GM12878 (cell line): ENCODE measurements at regions not wholly inside any gene's neighbourhood (a gene's known extent, or its start where the extent isn't known, plus 50 kb on each side); places are given as distances from the start of the nearest gene placed in this dataset.

Experiments
- ATAC-seq: fragments of 200-7000 bp; cut with Tn5 transposase; 3 replicates; pipeline ENCODE4 v1.9.1; 2020; ENCODE audit warnings: mild to moderate bottlenecking, moderate library complexity
- BruUV-seq: library from RNA; stranded (reverse); fragments of 400-500 nt; replicated peaks from 2 replicates; lab custom pipeline; 2021; lab: Mats Ljungman, UMichigan
- CTCF ChIA-PET: fragments of 300-600 bp; sonication (Branson Sonifier 250); formaldehyde crosslinking; extraction: SDS; loops from one replicate; lab custom pipeline; 2021; ENCODE audit warnings: inconsistent platforms; lab: Yijun Ruan, JAX
- POLR2A ChIA-PET: fragments of 350-600 bp; formaldehyde crosslinking; extraction: SDS; loops from one replicate; lab custom pipeline; 2021; ENCODE audit warnings: inconsistent platforms; lab: Charles Lee
- RAD21 ChIA-PET: fragments of 300-600 bp; sonication (Branson Sonifier 250); formaldehyde crosslinking; loops from one replicate; lab custom pipeline; 2023; ENCODE audit warnings: antibody characterized with exemption; ENCODE audit not compliant: unreplicated experiment; lab: Charles Lee
- SMC1A ChIA-PET: fragments of 300-600 bp; sonication (Branson Sonifier 250); formaldehyde crosslinking; loops from one replicate; lab custom pipeline; 2023; ENCODE audit not compliant: unreplicated experiment, uncharacterized antibody; lab: Charles Lee
- DNase-seq: peaks from one replicate; pipeline ENCODE4 v3.0.0-alpha.2; 2011; ENCODE audit warnings: low read depth, low spot score
- FAIRE-seq: peaks from 3 replicates; lab custom pipeline; 2011; peaks lifted over from hg19 to GRCh38; lab: Jason Lieb, UNC
- H2AFZ ChIP-seq: 2 replicates; pipeline ENCODE4 v1.6.0; 2011; ENCODE audit warnings: low read depth, low read length, control low read depth; ENCODE audit not compliant: control insufficient read depth
- H3K27ac ChIP-seq: 2 replicates; pipeline ENCODE4 v1.5.1; 2011; ENCODE audit warnings: control low read depth; ENCODE audit not compliant: control insufficient read depth, insufficient read depth
- H3K27me3 ChIP-seq, 2 experiments: replicated peaks in 1 of 2; 2 replicates each; pipeline versions ENCODE4 v1.6.0 to v1.6.1; 2011; ENCODE audit warnings: low read length in 1 of 2; ENCODE audit not compliant: control insufficient read depth in 2 of 2, insufficient read depth in 2 of 2
- H3K36me3 ChIP-seq, 2 experiments: 2 replicates each; pipeline ENCODE4 v1.5.1; 2011; ENCODE audit warnings: low read length in 1 of 2; ENCODE audit not compliant: control insufficient read depth in 2 of 2, insufficient read depth in 2 of 2
- H3K4me1 ChIP-seq: 2 replicates; pipeline ENCODE4 v1.6.1; 2011; ENCODE audit warnings: mild to moderate bottlenecking, low read length, moderate library complexity, mixed read lengths; ENCODE audit not compliant: control insufficient read depth, insufficient read depth
- H3K4me2 ChIP-seq: 2 replicates; pipeline ENCODE4 v1.6.0; 2011; ENCODE audit warnings: control low read depth; ENCODE audit not compliant: control insufficient read depth, insufficient read depth
- H3K4me3 ChIP-seq: fragments of 200-600 bp; sonication (generic); 2 replicates; pipeline ENCODE4 v1.5.1; 2016
- H3K79me2 ChIP-seq: 2 replicates; pipeline ENCODE4 v1.6.0; 2011; ENCODE audit warnings: low read length; ENCODE audit not compliant: control insufficient read depth, insufficient read depth
- H3K9ac ChIP-seq: 2 replicates; pipeline ENCODE4 v1.8.0; 2011; ENCODE audit warnings: low read length, control low read depth, mixed read lengths; ENCODE audit not compliant: control insufficient read depth, insufficient read depth
- H3K9me3 ChIP-seq: replicated peaks from 3 replicates; pipeline ENCODE4 v1.5.1; 2011; ENCODE audit warnings: mild to moderate bottlenecking, low read length; ENCODE audit not compliant: control insufficient read depth, insufficient read depth
- H4K20me1 ChIP-seq: 2 replicates; pipeline ENCODE4 v1.6.0; 2011; ENCODE audit not compliant: control insufficient read depth, insufficient read depth
- BHLHE40 ChIP-seq, 2 experiments: fragments of 450-650 bp in 1 of 2; IDR thresholded peaks; 2 replicates each; pipeline ENCODE4 v1.6.1; 2011 to 2017; ENCODE audit warnings: low read depth in 2 of 2, borderline replicate concordance in 1 of 2, improper control_type of control experiment in 1 of 2, low read length in 1 of 2, mild to moderate bottlenecking in 1 of 2
- CEBPB ChIP-seq, 2 experiments: fragments of 150-350 bp in 1 of 2; IDR thresholded peaks; 2 replicates each; pipeline ENCODE4 v1.6.1; 2012 to 2014; ENCODE audit warnings: low read depth in 2 of 2, low read length in 2 of 2, borderline replicate concordance in 1 of 2, inconsistent platforms in 1 of 2
- CHD1 ChIP-seq: IDR thresholded peaks from 2 replicates; pipeline ENCODE4 v1.6.1; 2012; ENCODE audit warnings: low read depth, low read length, improper control_type of control experiment
- KDM1A ChIP-seq: fragments of 200-600 bp; sonication (generic); IDR thresholded peaks from 2 replicates; pipeline ENCODE4 v1.6.1; 2016; ENCODE audit warnings: borderline replicate concordance
- POU2F2 ChIP-seq: IDR thresholded peaks from 3 replicates; pipeline ENCODE4 v1.6.1; 2011; ENCODE audit warnings: low read depth, mild to moderate bottlenecking, low read length, borderline replicate concordance
- RAD51 ChIP-seq: fragments of 450-650 bp; IDR thresholded peaks from 2 replicates; pipeline ENCODE4 v1.6.1; 2016; ENCODE audit warnings: moderate library complexity, mild to moderate bottlenecking, inconsistent platforms
- SREBF1 ChIP-seq: IDR thresholded peaks from 2 replicates; pipeline ENCODE4 v1.6.1; 2012; ENCODE audit warnings: mild to moderate bottlenecking, low read length
- STAT1 ChIP-seq: fragments of 450-650 bp; conservative IDR thresholded peaks from 2 replicates; pipeline ENCODE4 v1.6.1; 2014; ENCODE audit warnings: antibody characterized with exemption, mild to moderate bottlenecking
- WGBS: methylation state at CpG from one replicate; pipeline ENCODE4 v1.1.6; 2016; ENCODE audit warnings: low lambda C conversion rate; ENCODE audit not compliant: insufficient replicate concordance, insufficient coverage; ENCODE audit errors: missing lambda C conversion rate; 5-methylcytosine and 5-hydroxymethylcytosine counted together
- in situ Hi-C: fragments of 300-500 bp; cut with MboI; formaldehyde crosslinking; loops from 9 replicates; pipeline ENCODE4 v1.14.3; 2018; ENCODE audit warnings: mixed read lengths
- intact Hi-C: fragments of 100-400 bp; cut with micrococcal nuclease; formaldehyde crosslinking; loops from one replicate; pipeline ENCODE4 v1.14.2; 2022; ENCODE audit not compliant: unreplicated experiment
- TF ChIP-seq, protein P1 (sequence below): fragments of 450-650 bp; IDR thresholded peaks from 2 replicates; pipeline ENCODE4 v1.6.1; 2014; ENCODE audit warnings: mild to moderate bottlenecking
- TF ChIP-seq, protein P2 (sequence below), 3 experiments: IDR thresholded peaks in 2 of 3; conservative IDR thresholded peaks in 1 of 3; 2 replicates each; pipeline ENCODE4 v1.5.1; 2011; ENCODE audit warnings: low read depth in 3 of 3, low read length in 3 of 3, mild to moderate bottlenecking in 3 of 3, control low read depth in 2 of 3, moderate library complexity in 2 of 3, inconsistent platforms in 1 of 3, mixed read lengths in 1 of 3; ENCODE audit not compliant: control insufficient read depth in 2 of 3, insufficient read depth in 1 of 3; ENCODE audit errors: extremely low read depth in 1 of 3

DNA sequence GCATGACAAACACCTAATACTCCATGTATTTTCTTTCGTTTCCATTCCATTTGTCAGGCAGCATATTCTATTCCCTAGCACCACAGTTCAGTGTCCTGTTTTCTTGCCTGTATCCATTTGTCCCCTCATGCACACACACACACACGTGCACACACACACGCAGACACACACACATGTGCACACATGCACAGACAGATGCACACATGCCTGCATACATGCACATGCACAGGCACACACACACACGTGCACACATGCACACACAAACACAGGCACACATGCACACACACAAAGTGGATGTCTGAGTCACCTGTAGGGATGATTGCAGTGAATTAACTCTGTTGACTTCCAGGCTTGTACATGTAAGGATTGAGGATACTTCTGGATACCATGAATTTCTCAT is 226.7 kb upstream of the SYNDIG1 start (continued):
- TF ChIP-seq, protein P1, sequence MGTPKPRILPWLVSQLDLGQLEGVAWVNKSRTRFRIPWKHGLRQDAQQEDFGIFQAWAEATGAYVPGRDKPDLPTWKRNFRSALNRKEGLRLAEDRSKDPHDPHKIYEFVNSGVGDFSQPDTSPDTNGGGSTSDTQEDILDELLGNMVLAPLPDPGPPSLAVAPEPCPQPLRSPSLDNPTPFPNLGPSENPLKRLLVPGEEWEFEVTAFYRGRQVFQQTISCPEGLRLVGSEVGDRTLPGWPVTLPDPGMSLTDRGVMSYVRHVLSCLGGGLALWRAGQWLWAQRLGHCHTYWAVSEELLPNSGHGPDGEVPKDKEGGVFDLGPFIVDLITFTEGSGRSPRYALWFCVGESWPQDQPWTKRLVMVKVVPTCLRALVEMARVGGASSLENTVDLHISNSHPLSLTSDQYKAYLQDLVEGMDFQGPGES: no peak

DNA sequence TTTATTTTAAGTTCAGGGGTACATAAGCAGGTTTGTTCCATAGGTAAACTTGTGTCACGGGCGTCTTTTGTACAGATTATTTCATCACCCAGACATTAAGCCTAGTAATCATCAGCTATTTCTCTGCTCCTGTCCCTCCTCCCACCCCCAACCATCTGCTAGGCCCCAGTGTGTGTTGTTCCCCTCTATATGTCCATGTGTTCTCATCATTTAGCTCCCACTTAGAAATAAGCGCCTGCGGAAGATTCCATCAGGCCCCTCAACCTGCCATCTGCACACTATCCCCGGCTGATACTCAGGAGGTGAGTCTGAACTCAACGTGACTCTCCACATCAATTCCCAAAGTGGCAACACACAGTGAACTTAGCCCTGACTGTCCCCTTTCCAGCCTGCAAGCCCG is 228.0 kb upstream of the SYNDIG1 start:
- Histone ChIP-seq H3K4me2 (no peak overlapping the region), H3K79me2 (no peaks in the 10 kb centered on the region), H4K20me1 (no peaks in the 10 kb centered on the region), H3K4me1 (no peaks in the 10 kb centered on the region), H2AFZ (no peak overlapping the region), H3K27me3 (no peaks in the 10 kb centered on the region; a peak in 1 of 4 replicates), H3K36me3 (no peaks in the 10 kb centered on the region), H3K9ac (no peak overlapping the region), H3K27ac (no peak overlapping the region), H3K4me3 (no peak overlapping the region), H3K9me3 (no peaks in the 10 kb centered on the region)
- intact Hi-C loops (no loop called here), in situ Hi-C loops (no loop called here)
- DNase-seq: no peak
- CTCF ChIA-PET: no interaction called here
- SMC1A ChIA-PET: no interaction called here
- ATAC-seq: no peak
- no peak for FAIRE-seq
- no TSS peak for BruUV-seq
- 34% methylated on average over 7 of the region's 7 CpGs for WGBS
- POLR2A ChIA-PET: no interaction called here
- RAD21 ChIA-PET: no interaction called here
- TF ChIP-seq POU2F2 (no peak), SREBF1 (no peak), STAT1 (no peak), CEBPB (IDR thresholded peaks at IDR 0.05; ENCODE audit: borderline replicate concordance in 1 of 2, low read depth in 2 of 2, low read length in 2 of 2) (no peak), RAD51 (no peak), CHD1 (no peak), BHLHE40 (IDR thresholded peaks at IDR 0.05; ENCODE audit: borderline replicate concordance in 1 of 2, low read depth in 2 of 2, low read length in 1 of 2) (no peak), KDM1A (no peak)
- TF ChIP-seq, protein P2, sequence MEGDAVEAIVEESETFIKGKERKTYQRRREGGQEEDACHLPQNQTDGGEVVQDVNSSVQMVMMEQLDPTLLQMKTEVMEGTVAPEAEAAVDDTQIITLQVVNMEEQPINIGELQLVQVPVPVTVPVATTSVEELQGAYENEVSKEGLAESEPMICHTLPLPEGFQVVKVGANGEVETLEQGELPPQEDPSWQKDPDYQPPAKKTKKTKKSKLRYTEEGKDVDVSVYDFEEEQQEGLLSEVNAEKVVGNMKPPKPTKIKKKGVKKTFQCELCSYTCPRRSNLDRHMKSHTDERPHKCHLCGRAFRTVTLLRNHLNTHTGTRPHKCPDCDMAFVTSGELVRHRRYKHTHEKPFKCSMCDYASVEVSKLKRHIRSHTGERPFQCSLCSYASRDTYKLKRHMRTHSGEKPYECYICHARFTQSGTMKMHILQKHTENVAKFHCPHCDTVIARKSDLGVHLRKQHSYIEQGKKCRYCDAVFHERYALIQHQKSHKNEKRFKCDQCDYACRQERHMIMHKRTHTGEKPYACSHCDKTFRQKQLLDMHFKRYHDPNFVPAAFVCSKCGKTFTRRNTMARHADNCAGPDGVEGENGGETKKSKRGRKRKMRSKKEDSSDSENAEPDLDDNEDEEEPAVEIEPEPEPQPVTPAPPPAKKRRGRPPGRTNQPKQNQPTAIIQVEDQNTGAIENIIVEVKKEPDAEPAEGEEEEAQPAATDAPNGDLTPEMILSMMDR (IDR thresholded peaks at IDR 0.05 in 2 of 3, conservative IDR thresholded peaks at IDR 0.05 in 1 of 3; ENCODE audit: control insufficient read depth in 2 of 3, extremely low read depth in 1 of 3, insufficient read depth in 1 of 3, low read depth in 3 of 3, low read length in 3 of 3): no peak
